ENCODE measurements at regions not wholly inside any gene's neighbourhood (a gene's known extent, or its start where the extent isn't known, plus 50 kb on each side); places are given as distances from the start of the nearest gene placed in this dataset.

- Histone ChIP-seq H4K91ac (ENCODE audit: insufficient read depth, low read depth, low read length) (no peak overlapping the region), H4K5ac (ENCODE audit: low read depth, low read length) (no peak overlapping the region), H2AK5ac (ENCODE audit: low read depth, low read length) (no peak overlapping the region), H4K8ac (ENCODE audit: low read depth in 2 of 2, low read length in 2 of 2) (no peak overlapping the region), H3K4ac (ENCODE audit: low read depth, low read length) (no peak overlapping the region), H3K14ac (replicated peaks; ENCODE audit: low read depth, low read length) (no peak overlapping the region), H3K9me3 (ENCODE audit: control insufficient read depth, insufficient read depth, low read length) (peaks cover 6% of the 10 kb centered on the region), H3K9ac (ENCODE audit: low read depth, low read length) (no peak overlapping the region), H3K4me1 (ENCODE audit: control insufficient read depth, insufficient read depth, low read length) (no peaks in the 10 kb centered on the region), H3K36me3 (ENCODE audit: control insufficient read depth, insufficient read depth, low read length) (no peaks in the 10 kb centered on the region), H2AFZ (replicated peaks; ENCODE audit: low read length, poor library complexity) (no peak overlapping the region), H3K27ac (ENCODE audit: insufficient read depth, low read length) (no peak overlapping the region), H3K56ac (ENCODE audit: extremely low read depth, insufficient read depth, low read length) (no peak overlapping the region), H2BK15ac (ENCODE audit: low read depth, low read length) (no peak overlapping the region), H3K18ac (ENCODE audit: low read depth, low read length) (no peak overlapping the region), H2BK5ac (ENCODE audit: low read depth, low read length, poor library complexity, severe bottlenecking) (no peak overlapping the region), H4K20me1 (ENCODE audit: insufficient read depth, low read length) (no peaks in the 10 kb centered on the region), H3K23ac (ENCODE audit: low read depth, low read length) (no peak overlapping the region), H3K4me2 (ENCODE audit: low read depth, low read length) (no peak overlapping the region), H3K79me1 (ENCODE audit: low read depth in 1 of 2, low read length in 2 of 2) (no peaks in the 10 kb centered on the region), H2AK9ac (replicated peaks; ENCODE audit: low read depth, low read length, poor library complexity) (no peak overlapping the region), H3K27me3 (ENCODE audit: control insufficient read depth, insufficient read depth, low read length) (no peaks in the 10 kb centered on the region), H3K9me1 (ENCODE audit: insufficient read depth, low read length) (no peaks in the 10 kb centered on the region), H2BK120ac (ENCODE audit: low read depth, low read length) (no peak overlapping the region), H3K4me3 (ENCODE audit: insufficient read depth, low read depth, low read length) (no peak overlapping the region), H2BK20ac (ENCODE audit: low read depth, low read length) (no peak overlapping the region)
- dilution Hi-C loops (cut with HindIII; ENCODE audit: low sequenced_read_pairs, unreplicated experiment) = no loop called here
- POLR2A ChIA-PET (ENCODE audit: unreplicated experiment) = no interaction called here
- TF ChIP-seq SMC3 (IDR thresholded peaks at IDR 0.05; ENCODE audit: low read depth, low read length) (no peak), POLR2A (IDR thresholded peaks at IDR 0.05; ENCODE audit: low read depth, low read length) (no peak), NFE2L2 (IDR thresholded peaks at IDR 0.05; ENCODE audit: low read depth, low read length) (no peak), MAZ (IDR thresholded peaks at IDR 0.05; ENCODE audit: borderline replicate concordance, low read depth, low read length) (no peak), CEBPB (IDR thresholded peaks at IDR 0.05; ENCODE audit: low read depth, low read length) (no peak), USF2 (IDR thresholded peaks at IDR 0.05; ENCODE audit: low read depth, low read length) (no peak), RFX5 (IDR thresholded peaks at IDR 0.05; ENCODE audit: low read depth, low read length) (no peak), FOS (IDR thresholded peaks at IDR 0.05; ENCODE audit: low read depth, low read length) (no peak), ELK1 (IDR thresholded peaks at IDR 0.05; ENCODE audit: borderline replicate concordance, low read depth, low read length) (no peak), MXI1 (IDR thresholded peaks at IDR 0.05; ENCODE audit: borderline replicate concordance, low read depth, low read length) (no peak)
- BruUV-seq (replicated peaks) = no TSS peak
- DNase-seq = no peak
- no peak for ATAC-seq (ENCODE audit: low read depth)
- in situ Hi-C loops (cut with MboI; ENCODE audit: low sequenced_read_pairs) = no loop called here
- WGBS, 2 experiments (ENCODE audit: extremely low coverage in 2 of 2, insufficient read length in 1 of 2) = no CpG with 5 or more reads among the region's 2 CpGs
- intact Hi-C loops (cut with micrococcal nuclease) = no loop called here
- CTCF ChIA-PET = no interaction called here
Measured at GRCh38 chr13:82220641-82221040, 1661.6 kb downstream of the SLITRK1 start.

All from IMR-90 (cell line).